SW 1271 (cell line): ENCODE measurements at regions not wholly inside any gene's neighbourhood (a gene's known extent, or its start where the extent isn't known, plus 50 kb on each side); places are given as distances from the start of the nearest gene placed in this dataset.
"Not testable (repeated sequence)": the region's sequence is repeated elsewhere in the genome, so short reads cannot be mapped to it uniquely, and the experiment has no call there.

ENCODE experiments used
- DNase-seq, 2 experiments: peaks; one replicate each; lab custom pipeline; 2025; lab: John Stamatoyannopoulos, UW

DNA sequence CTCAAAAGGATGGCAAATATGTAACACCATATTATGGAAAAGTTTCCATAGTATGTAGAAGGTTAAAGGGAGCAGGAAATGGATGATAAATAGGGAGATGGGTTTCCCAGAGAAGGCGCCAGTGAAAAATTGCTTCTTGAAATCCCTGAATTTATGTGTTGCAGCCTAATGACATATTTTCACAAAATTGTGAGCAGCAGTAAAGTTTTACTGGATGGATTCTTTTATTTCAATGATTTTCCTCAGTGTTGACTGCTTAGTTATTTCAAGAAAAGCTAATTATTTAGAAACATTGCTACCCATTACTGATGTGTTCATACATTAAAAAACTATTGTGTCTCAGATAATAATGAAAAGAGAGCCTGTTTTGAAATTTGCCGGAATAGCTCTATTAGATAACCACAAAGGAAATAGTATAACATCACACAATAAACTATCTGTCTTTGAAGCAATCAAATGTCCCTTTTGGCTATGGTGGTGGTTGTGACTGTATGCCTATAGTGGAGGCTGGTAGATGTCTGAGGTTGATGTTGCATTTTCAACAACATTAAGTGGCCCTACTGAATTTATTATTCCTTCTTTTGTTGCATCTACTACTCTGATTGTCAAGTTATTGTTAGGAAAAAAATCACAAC lies 169.9 kb upstream of the HAND2 start:
- no peak for DNase-seq

DNA sequence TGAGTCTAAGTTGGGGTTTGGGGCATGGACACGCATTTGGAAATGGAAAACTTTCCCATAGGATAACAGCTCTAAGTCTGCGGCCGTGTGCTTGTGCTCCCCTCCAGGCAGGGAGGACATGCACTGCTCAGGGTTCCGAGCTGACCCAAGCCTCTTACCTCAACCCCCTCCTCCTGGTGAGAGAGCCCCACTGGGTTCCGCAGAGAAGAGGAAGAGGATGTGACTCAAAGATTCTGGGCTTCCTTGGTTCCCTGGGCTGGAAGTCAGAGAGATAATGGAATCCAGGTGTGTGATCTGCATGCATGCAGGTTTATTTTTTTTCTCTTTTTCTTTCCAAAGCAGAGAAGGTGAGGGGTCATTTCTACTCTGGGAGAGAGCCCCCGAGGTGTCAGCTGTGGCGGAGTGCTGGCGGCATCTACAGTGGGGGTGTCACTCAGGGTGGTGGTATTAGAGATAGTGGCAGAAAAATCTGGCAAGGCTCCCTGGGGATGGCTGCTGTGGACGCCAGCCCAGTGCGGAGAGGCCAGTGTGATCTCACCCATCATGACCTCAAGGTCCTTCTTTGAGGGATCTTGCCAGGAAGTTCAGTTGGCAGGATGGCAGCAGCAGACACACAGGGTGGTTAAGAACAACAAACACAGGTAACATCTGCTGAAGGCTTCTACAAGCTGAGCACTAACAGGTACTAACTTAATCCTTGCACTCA lies 168.7 kb upstream of the HAND2 start:
- no peak for DNase-seq

- DNase-seq = no peak
Observed at GRCh38 chr4:173697840-173698239, 167.8 kb upstream of the HAND2 start.

- no peak for DNase-seq
Observed at GRCh38 chr4:173696551-173696950, 166.5 kb upstream of the HAND2 start.

DNA sequence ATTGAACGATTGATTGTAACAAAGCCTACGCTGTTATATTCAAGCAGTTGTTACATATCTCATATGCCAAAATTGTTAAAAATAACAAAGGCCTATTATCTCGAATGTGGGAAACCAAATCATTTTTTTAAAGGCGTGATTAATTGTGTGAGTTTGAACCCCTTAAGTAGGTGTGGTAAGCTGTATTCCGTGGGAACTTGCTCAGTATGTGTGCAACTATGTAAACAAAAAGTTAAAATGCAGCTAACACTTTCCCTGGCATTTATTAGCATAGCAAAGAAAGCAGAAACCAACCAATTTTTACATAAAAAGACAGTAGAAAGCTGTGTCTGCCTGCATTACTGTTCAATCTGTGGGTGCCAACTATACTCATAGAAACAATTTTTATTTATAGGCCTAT lies 166.0 kb upstream of the HAND2 start:
- no peak for DNase-seq

- DNase-seq = no peak
Observed at GRCh38 chr4:173685831-173686210, 155.8 kb upstream of the HAND2 start.

GRCh38 chr4:173685165-173685830 lies 155.3 kb upstream of the HAND2 start:
- DNase-seq = no peak

GRCh38 chr4:173684223-173684622 lies 154.2 kb upstream of the HAND2 start:
- DNase-seq = no peak

DNA sequence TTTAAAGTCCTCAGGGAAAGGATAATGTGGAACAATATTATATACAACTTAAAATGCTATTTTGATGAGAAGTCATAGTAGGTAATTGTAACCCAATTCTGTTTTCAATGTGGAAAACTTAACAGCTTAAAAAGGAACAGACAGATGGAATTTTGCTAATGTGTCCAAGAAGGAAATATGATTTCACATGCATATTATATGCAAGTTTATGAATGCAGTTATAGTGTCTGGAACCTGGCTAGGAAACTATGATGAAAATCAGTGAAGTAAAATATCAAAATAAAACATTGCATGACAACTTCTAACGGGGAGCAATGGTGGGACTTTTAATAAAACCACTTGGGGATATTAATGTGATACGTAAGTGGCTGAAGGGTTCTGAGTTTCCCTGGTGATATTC lies 152.6 kb upstream of the HAND2 start:
- DNase-seq = no peak

DNA sequence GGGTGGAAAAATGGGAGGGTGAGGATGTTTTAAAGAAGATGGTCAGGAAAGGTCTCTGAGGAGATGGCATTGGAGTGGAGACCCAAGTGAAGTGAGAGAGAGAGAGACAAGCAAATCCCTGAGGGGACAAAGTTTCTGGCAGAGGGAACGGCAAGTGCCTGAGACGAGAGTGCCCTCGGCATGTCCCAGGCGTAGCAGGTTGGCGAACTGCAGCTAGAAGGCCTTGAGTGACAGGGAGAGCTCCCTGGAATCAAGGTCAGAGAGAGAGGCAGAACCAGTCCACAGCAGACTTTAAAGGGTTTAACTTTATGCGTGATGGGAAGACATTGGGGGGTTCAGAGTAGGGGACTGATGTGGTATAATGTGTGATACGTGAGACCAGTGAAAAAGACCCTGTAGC lies 150.2 kb upstream of the HAND2 start:
- no peak for DNase-seq

- no peak for DNase-seq
Observed at GRCh38 chr4:173675446-173675845, 145.4 kb upstream of the HAND2 start.

DNA sequence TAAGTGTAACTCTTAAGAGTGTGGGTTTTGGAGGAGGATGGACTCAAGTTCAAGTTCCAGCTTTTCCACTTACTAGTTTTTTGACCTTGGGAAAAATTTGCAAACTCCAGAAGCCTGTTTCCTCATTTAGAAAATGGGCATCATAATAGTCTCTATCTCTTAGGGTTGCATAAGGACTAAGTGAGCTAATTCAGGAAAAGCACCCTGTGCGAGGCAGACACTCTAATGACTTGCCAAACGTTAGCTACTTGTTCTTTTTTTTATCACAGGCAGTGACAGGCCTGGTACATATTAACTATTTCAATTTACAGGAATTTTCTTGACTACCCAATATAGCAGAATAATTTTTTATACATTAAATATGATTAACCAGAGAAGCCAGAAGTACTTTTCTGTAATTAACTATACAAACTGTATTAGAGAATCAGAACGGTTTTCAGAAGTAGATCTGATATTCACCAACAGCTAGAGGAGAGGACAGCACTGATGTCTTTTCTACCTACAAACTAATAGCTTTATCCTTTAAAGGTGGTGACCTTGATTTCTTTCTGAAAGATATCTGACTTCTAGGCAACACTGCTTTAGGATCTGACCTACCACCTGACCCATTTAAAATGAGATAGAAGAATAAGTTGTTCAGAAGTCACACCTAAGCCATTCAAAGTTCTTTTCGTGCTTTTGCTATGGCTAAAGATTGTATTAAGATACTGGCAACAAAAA lies 139.6 kb upstream of the HAND2 start:
- no peak for DNase-seq

- DNase-seq = no peak
Observed at GRCh38 chr4:173661001-173661400, 131.0 kb upstream of the HAND2 start.

GRCh38 chr4:173656898-173657297 lies 126.9 kb upstream of the HAND2 start:
- DNase-seq = no peak

DNA sequence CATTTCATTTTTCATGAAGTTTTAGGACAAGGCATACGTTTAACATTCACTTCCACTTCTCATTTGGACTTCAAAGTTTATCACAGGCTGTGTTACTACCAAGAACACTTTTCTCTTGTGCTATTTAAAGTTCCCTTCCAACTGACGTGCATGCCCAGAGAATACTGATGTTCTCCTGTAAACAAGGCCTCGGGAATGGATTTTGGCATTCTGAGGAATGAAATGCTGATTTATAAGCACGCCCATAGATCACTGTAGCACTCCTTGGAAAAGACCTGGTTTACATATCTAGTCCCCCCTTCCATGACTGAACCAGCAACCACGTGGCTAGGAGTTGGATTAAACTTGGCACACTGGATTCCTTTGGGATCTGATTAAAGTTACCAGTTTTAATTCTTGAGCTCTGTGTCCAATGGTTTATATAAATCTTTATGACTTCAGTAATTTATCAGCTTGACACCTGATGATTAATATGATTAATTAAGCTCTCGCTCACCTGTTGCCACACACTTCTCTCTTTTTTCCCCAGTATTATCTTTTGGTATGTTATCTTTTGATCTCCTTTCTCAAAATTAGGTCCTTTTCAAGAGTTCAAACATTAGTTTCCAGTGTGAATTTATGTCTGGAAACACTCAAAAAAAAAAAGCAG lies 122.4 kb upstream of the HAND2 start:
- DNase-seq = no peak

- no peak for DNase-seq
Observed at GRCh38 chr4:173651651-173652282, 121.7 kb upstream of the HAND2 start.

DNA sequence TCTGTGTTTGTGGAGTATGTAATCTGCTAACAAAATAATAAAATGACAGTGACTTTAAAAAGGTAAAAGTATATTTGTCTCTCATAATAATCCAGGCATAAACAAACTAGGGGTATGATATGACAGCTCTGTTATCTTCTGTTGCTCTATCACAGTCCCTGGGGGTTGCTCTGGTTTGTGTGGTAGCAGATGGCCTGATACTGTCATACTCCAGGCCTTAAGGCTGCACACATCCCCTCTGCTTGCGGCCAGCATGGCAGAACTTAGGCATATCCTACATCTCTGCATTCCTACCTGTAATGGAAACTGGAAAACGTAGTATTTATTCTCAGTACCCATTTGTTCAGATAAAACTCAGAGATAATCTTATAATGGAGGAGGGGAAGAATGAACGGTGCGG lies 117.9 kb upstream of the HAND2 start:
- DNase-seq = no peak

DNA sequence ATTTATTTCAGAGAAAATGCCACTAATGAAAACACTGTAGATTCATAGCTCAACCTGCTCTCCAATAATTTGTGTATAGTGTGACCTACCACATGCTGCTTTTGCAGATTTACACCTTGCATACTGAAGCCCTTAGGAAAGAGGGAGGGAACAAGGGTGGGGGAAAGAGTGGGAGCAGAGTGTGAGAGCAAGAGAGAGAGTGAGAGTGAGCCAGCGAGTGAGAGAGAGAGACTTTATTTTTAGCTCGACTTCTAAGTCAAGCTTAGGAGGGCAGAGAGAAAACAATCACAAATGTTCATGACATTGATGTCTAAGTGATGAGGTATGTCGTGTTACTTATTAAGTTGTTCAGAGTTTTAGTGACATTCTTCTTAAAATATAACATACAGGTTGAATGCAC lies 112.5 kb upstream of the HAND2 start:
- no peak for DNase-seq

- DNase-seq = no peak
Observed at GRCh38 chr4:173635395-173635794, 105.4 kb upstream of the HAND2 start.

DNA sequence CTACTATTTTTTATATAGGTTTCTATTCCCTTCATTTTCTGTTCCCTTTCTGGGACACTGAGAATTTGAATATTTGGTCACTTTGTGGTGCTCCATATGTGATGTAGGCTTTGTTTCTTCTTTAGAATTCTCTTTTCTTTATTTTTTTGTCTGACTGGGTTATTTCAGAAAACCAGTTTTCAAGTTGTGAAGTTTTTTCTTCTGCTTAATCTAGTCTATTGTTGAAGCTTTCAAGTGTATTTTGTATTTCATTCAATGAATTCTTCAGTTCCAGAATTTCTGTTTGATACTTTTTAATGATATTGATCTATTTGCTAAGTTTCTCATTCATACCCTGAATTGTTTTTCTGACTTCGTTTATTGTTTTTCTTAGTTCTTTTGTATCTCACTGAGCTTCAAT lies 96.2 kb upstream of the HAND2 start:
- no peak for DNase-seq

- DNase-seq = not testable (repeated sequence)
Observed at GRCh38 chr4:173618648-173619047, 88.6 kb upstream of the HAND2 start.

GRCh38 chr4:173609158-173609557 lies 79.1 kb upstream of the HAND2 start:
- no peak for DNase-seq
